K562 (cell line): ENCODE measurements at regions not wholly inside any gene's neighbourhood (a gene's known extent, or its start where the extent isn't known, plus 50 kb on each side); places are given as distances from the start of the nearest gene placed in this dataset.

ENCODE experiments used
- ETS1 ChIP-seq: conservative IDR thresholded peaks from 2 replicates; pipeline ENCODE4 v1.6.1; 2011; ENCODE audit warnings: low read depth, mild to moderate bottlenecking, low read length; ENCODE audit not compliant: control insufficient read depth
- RERE ChIP-seq: sonication (generic); formaldehyde crosslinking; IDR thresholded peaks from 2 replicates; pipeline ENCODE4 v1.8.0; 2023; ENCODE audit warnings: missing genetic modification reagents, mild to moderate bottlenecking, borderline replicate concordance
- ZNF76 ChIP-seq: fragments of 250-450 bp; sonication (Bioruptor Pico); IDR thresholded peaks from 2 replicates; pipeline ENCODE4 v1.4.0; 2020; ENCODE audit warnings: mild to moderate bottlenecking, moderate library complexity, borderline replicate concordance

- TF ChIP-seq RERE (CRISPR knock-in tag) (no peak), ETS1 (no peak), ZNF76 (no peak)
Measured at GRCh38 chr22:34608540-34609115, 457.3 kb upstream of the ISX start (continued).
